IMR-90 (cell line): ENCODE measurements at regions not wholly inside any gene's neighbourhood (a gene's known extent, or its start where the extent isn't known, plus 50 kb on each side); places are given as distances from the start of the nearest gene placed in this dataset.

Experiments used
- ATAC-seq: fragments of 200-7000 bp; cut with Tn5 transposase; 2 replicates; pipeline ENCODE4 v1.9.1; 2020; ENCODE audit warnings: low read depth, mild to moderate bottlenecking, moderate library complexity
- BruUV-seq: library from RNA; stranded (reverse); fragments of 400-500 nt; replicated peaks from 2 replicates; lab custom pipeline; 2021; lab: Mats Ljungman, UMichigan
- CTCF ChIA-PET: fragments of 300-600 bp; formaldehyde crosslinking; extraction: SDS; loops from one replicate; lab custom pipeline; 2021; ENCODE audit warnings: antibody characterized with exemption; lab: Yijun Ruan, JAX
- POLR2A ChIA-PET: fragments of 300-600 bp; sonication (Branson Sonifier 250); formaldehyde crosslinking; loops from one replicate; lab custom pipeline; 2022; ENCODE audit warnings: antibody characterized with exemption; ENCODE audit not compliant: unreplicated experiment; lab: Charles Lee
- DNase-seq: peaks from one replicate; pipeline ENCODE4 v3.0.0; 2013
- H2AFZ ChIP-seq: replicated peaks from 2 replicates; pipeline ENCODE3; 2013; ENCODE audit warnings: low read length, mild to moderate bottlenecking; ENCODE audit not compliant: poor library complexity
- H2AK5ac ChIP-seq: 2 replicates; pipeline ENCODE4 v1.6.1; 2013; ENCODE audit warnings: low read depth, low read length, inconsistent platforms
- H2AK9ac ChIP-seq: replicated peaks from 2 replicates; pipeline ENCODE3; 2013; ENCODE audit warnings: mild to moderate bottlenecking, low read depth, low read length, moderate library complexity; ENCODE audit not compliant: poor library complexity
- H2BK120ac ChIP-seq: 2 replicates; pipeline ENCODE4 v1.6.1; 2013; ENCODE audit warnings: low read depth, low read length, inconsistent platforms
- H2BK15ac ChIP-seq: 3 replicates; pipeline ENCODE4 v1.6.1; 2013; ENCODE audit warnings: low read depth, low read length, inconsistent platforms
- H2BK20ac ChIP-seq: 2 replicates; pipeline ENCODE4 v1.6.1; 2013; ENCODE audit warnings: low read depth, mild to moderate bottlenecking, inconsistent platforms, low read length, moderate library complexity
- H2BK5ac ChIP-seq: 2 replicates; pipeline ENCODE4 v1.6.1; 2013; ENCODE audit warnings: mild to moderate bottlenecking, low read depth, low read length, inconsistent platforms; ENCODE audit not compliant: poor library complexity, severe bottlenecking
- H3K14ac ChIP-seq: replicated peaks from 2 replicates; pipeline ENCODE4 v1.6.1; 2013; ENCODE audit warnings: low read depth, low read length, inconsistent platforms
- H3K18ac ChIP-seq: 2 replicates; pipeline ENCODE4 v1.6.1; 2013; ENCODE audit warnings: low read depth, low read length, control low read depth
- H3K23ac ChIP-seq: 2 replicates; pipeline ENCODE4 v1.6.1; 2013; ENCODE audit warnings: low read depth, low read length, inconsistent platforms
- H3K27ac ChIP-seq: 2 replicates; pipeline ENCODE4 v1.5.1; 2013; ENCODE audit warnings: mild to moderate bottlenecking, control low read depth, low read length; ENCODE audit not compliant: insufficient read depth
- H3K27me3 ChIP-seq: 2 replicates; pipeline ENCODE4 v1.6.1; 2013; ENCODE audit warnings: low read length; ENCODE audit not compliant: control insufficient read depth, insufficient read depth
- H3K36me3 ChIP-seq: 2 replicates; pipeline ENCODE4 v1.6.1; 2013; ENCODE audit warnings: low read length, mixed read lengths; ENCODE audit not compliant: control insufficient read depth, insufficient read depth
- H3K4ac ChIP-seq: 2 replicates; pipeline ENCODE4 v1.6.1; 2013; ENCODE audit warnings: low read depth, low read length, inconsistent platforms
- H3K4me1 ChIP-seq: 2 replicates; pipeline ENCODE4 v1.6.1; 2013; ENCODE audit warnings: low read length, mixed read lengths; ENCODE audit not compliant: control insufficient read depth, insufficient read depth
- H3K4me2 ChIP-seq: 2 replicates; pipeline ENCODE4 v1.6.1; 2013; ENCODE audit warnings: low read depth, mild to moderate bottlenecking, control low read depth, low read length, moderate library complexity
- H3K4me3 ChIP-seq: 2 replicates; pipeline ENCODE4 v1.5.1; 2013; ENCODE audit warnings: low read depth, mild to moderate bottlenecking, control low read depth, low read length, moderate library complexity; ENCODE audit not compliant: insufficient read depth
- H3K56ac ChIP-seq: 2 replicates; pipeline ENCODE4 v1.6.1; 2013; ENCODE audit warnings: low read length, inconsistent platforms; ENCODE audit not compliant: insufficient read depth; ENCODE audit errors: extremely low read depth
- H3K79me1 ChIP-seq, 2 experiments: 2 replicates each; pipeline ENCODE4 v1.6.1; 2013; ENCODE audit warnings: low read length in 2 of 2, inconsistent platforms in 1 of 2, low read depth in 1 of 2
- H3K9ac ChIP-seq: 2 replicates; pipeline ENCODE4 v1.6.1; 2013; ENCODE audit warnings: low read depth, low read length, control low read depth
- H3K9me1 ChIP-seq: 2 replicates; pipeline ENCODE4 v1.6.1; 2013; ENCODE audit warnings: low read length, inconsistent platforms; ENCODE audit not compliant: insufficient read depth
- H3K9me3 ChIP-seq: 2 replicates; pipeline ENCODE4 v1.6.1; 2013; ENCODE audit warnings: low read length; ENCODE audit not compliant: control insufficient read depth, insufficient read depth
- H4K20me1 ChIP-seq: 2 replicates; pipeline ENCODE4 v1.6.1; 2013; ENCODE audit warnings: low read length, inconsistent platforms; ENCODE audit not compliant: insufficient read depth
- H4K5ac ChIP-seq: 2 replicates; pipeline ENCODE4 v1.6.1; 2013; ENCODE audit warnings: mild to moderate bottlenecking, low read depth, low read length, control low read depth
- H4K8ac ChIP-seq, 2 experiments: 2 replicates each; pipeline ENCODE4 v1.6.1; 2013; ENCODE audit warnings: low read depth in 2 of 2, low read length in 2 of 2, control low read depth in 1 of 2, inconsistent platforms in 1 of 2
- H4K91ac ChIP-seq: 2 replicates; pipeline ENCODE4 v1.6.1; 2013; ENCODE audit warnings: low read depth, low read length, inconsistent platforms; ENCODE audit not compliant: insufficient read depth
- BHLHE40 ChIP-seq: fragments of 150-350 bp; IDR thresholded peaks from 2 replicates; pipeline ENCODE4 v1.6.1; 2016; ENCODE audit warnings: mild to moderate bottlenecking, low read depth, low read length
- CEBPB ChIP-seq: IDR thresholded peaks from 2 replicates; pipeline ENCODE4 v1.6.1; 2012; ENCODE audit warnings: low read depth, low read length, improper control_type of control experiment
- CHD1 ChIP-seq: IDR thresholded peaks from 2 replicates; pipeline ENCODE4 v1.6.1; 2012; ENCODE audit warnings: low read depth, low read length, improper control_type of control experiment
- FOS ChIP-seq: fragments of 150-350 bp; IDR thresholded peaks from 2 replicates; pipeline ENCODE4 v1.6.1; 2016; ENCODE audit warnings: low read depth, low read length
- MAFK ChIP-seq: IDR thresholded peaks from 2 replicates; pipeline ENCODE4 v1.6.1; 2012; ENCODE audit warnings: low read depth, low read length, improper control_type of control experiment
- MAZ ChIP-seq: IDR thresholded peaks from 2 replicates; pipeline ENCODE4 v1.6.1; 2012; ENCODE audit warnings: low read depth, mild to moderate bottlenecking, low read length, improper control_type of control experiment, moderate library complexity, borderline replicate concordance
- MXI1 ChIP-seq: IDR thresholded peaks from 2 replicates; pipeline ENCODE4 v1.6.1; 2012; ENCODE audit warnings: low read depth, mild to moderate bottlenecking, low read length, moderate library complexity, borderline replicate concordance
- NFE2L2 ChIP-seq: fragments of 150-350 bp; IDR thresholded peaks from 2 replicates; pipeline ENCODE4 v1.6.1; 2016; ENCODE audit warnings: low read depth, mild to moderate bottlenecking, low read length
- RAD21 ChIP-seq: IDR thresholded peaks from 2 replicates; pipeline ENCODE4 v1.6.1; 2012; ENCODE audit warnings: low read length, improper control_type of control experiment
- RCOR1 ChIP-seq: IDR thresholded peaks from 2 replicates; pipeline ENCODE4 v1.6.1; 2012; ENCODE audit warnings: mild to moderate bottlenecking, low read length, improper control_type of control experiment; ENCODE audit not compliant: insufficient replicate concordance
- RFX5 ChIP-seq: IDR thresholded peaks from 2 replicates; pipeline ENCODE4 v1.8.0; 2012; ENCODE audit warnings: low read depth, mild to moderate bottlenecking, low read length, moderate library complexity
- SMC3 ChIP-seq: fragments of 150-350 bp; IDR thresholded peaks from 2 replicates; pipeline ENCODE4 v1.6.1; 2016; ENCODE audit warnings: low read depth, mild to moderate bottlenecking, antibody characterized with exemption, low read length, moderate library complexity
- WGBS, 2 experiments: methylation state at CpG; one replicate each; pipeline versions ENCODE4 v1.1.5 to v1.1.7; 2013; ENCODE audit warnings: missing lambda C conversion rate in 2 of 2; ENCODE audit not compliant: insufficient read length in 1 of 2; ENCODE audit errors: extremely low coverage in 2 of 2; 5-methylcytosine and 5-hydroxymethylcytosine counted together
- dilution Hi-C: fragments of 300-500 bp; cut with HindIII; formaldehyde crosslinking; loops from one replicate; pipeline ENCODE4 v1.14.3; 2018; ENCODE audit warnings: low sequenced_read_pairs; ENCODE audit not compliant: unreplicated experiment
- in situ Hi-C: fragments of 300-500 bp; cut with MboI; formaldehyde crosslinking; loops from 3 replicates; pipeline ENCODE4 v1.14.3; 2019; ENCODE audit warnings: low sequenced_read_pairs, inconsistent platforms, mixed read lengths
- intact Hi-C: fragments of 100-400 bp; cut with micrococcal nuclease; formaldehyde crosslinking; loops from 2 replicates; pipeline ENCODE4 v1.10.0; 2022
- TF ChIP-seq, protein P1 (sequence below): fragments of 150-350 bp; IDR thresholded peaks from 2 replicates; pipeline ENCODE4 v1.6.1; 2016; ENCODE audit warnings: low read depth, mild to moderate bottlenecking, low read length, moderate library complexity, borderline replicate concordance
- TF ChIP-seq, protein P2 (sequence below): conservative IDR thresholded peaks from 2 replicates; pipeline ENCODE4 v1.5.1; 2012; ENCODE audit warnings: mild to moderate bottlenecking, low read depth, low read length, improper control_type of control experiment
- TF ChIP-seq, protein P3 (sequence below): fragments of 150-350 bp; IDR thresholded peaks from 2 replicates; pipeline ENCODE4 v1.6.1; 2017; ENCODE audit warnings: mild to moderate bottlenecking, antibody characterized with exemption, low read length, low read depth

DNA sequence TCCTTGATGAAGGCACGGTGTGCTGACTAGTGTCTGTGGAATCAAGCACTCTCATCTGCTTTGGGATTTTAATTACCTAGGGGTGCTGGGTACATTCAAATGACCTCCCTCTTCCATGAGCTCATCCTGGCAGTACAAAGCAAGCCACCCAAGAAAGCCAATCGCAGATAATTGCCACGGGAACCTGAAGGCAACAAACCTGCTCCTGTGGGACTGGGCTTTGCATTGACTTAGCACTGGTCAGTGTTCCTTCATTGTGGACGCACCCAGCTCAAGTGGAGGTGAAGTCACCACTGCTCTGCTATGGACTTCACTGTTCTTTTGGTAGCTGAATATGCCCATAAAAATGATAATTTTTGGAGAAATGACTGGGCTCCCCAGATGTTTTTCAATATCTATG lies 261.6 kb upstream of the FERMT1 start:
- no peak for DNase-seq
- H3K4ac ChIP-seq, result no peak overlapping the region
- H3K56ac ChIP-seq, result no peak overlapping the region
- H3K27ac ChIP-seq, result no peak overlapping the region
- no peak overlapping the region for H2AK9ac ChIP-seq
- H2BK5ac ChIP-seq, result no peak overlapping the region
- no peak for ATAC-seq
- H3K4me2 ChIP-seq, result no peak overlapping the region
- TF ChIP-seq, protein P1, sequence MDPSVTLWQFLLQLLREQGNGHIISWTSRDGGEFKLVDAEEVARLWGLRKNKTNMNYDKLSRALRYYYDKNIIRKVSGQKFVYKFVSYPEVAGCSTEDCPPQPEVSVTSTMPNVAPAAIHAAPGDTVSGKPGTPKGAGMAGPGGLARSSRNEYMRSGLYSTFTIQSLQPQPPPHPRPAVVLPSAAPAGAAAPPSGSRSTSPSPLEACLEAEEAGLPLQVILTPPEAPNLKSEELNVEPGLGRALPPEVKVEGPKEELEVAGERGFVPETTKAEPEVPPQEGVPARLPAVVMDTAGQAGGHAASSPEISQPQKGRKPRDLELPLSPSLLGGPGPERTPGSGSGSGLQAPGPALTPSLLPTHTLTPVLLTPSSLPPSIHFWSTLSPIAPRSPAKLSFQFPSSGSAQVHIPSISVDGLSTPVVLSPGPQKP, result no peak
- TF ChIP-seq RAD21 (no peak), SMC3 (no peak), CEBPB (no peak), MAFK (no peak), MXI1 (no peak), MAZ (no peak), NFE2L2 (no peak), CHD1 (no peak), BHLHE40 (no peak), RCOR1 (no peak), FOS (no peak), RFX5 (no peak)
- TF ChIP-seq, protein P2, sequence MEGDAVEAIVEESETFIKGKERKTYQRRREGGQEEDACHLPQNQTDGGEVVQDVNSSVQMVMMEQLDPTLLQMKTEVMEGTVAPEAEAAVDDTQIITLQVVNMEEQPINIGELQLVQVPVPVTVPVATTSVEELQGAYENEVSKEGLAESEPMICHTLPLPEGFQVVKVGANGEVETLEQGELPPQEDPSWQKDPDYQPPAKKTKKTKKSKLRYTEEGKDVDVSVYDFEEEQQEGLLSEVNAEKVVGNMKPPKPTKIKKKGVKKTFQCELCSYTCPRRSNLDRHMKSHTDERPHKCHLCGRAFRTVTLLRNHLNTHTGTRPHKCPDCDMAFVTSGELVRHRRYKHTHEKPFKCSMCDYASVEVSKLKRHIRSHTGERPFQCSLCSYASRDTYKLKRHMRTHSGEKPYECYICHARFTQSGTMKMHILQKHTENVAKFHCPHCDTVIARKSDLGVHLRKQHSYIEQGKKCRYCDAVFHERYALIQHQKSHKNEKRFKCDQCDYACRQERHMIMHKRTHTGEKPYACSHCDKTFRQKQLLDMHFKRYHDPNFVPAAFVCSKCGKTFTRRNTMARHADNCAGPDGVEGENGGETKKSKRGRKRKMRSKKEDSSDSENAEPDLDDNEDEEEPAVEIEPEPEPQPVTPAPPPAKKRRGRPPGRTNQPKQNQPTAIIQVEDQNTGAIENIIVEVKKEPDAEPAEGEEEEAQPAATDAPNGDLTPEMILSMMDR, result no peak
- TF ChIP-seq, protein P3, sequence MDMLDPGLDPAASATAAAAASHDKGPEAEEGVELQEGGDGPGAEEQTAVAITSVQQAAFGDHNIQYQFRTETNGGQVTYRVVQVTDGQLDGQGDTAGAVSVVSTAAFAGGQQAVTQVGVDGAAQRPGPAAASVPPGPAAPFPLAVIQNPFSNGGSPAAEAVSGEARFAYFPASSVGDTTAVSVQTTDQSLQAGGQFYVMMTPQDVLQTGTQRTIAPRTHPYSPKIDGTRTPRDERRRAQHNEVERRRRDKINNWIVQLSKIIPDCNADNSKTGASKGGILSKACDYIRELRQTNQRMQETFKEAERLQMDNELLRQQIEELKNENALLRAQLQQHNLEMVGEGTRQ, result no peak
- H3K9me1 ChIP-seq, result no peaks in the 10 kb centered on the region
- no peak overlapping the region for H4K5ac ChIP-seq
- H3K79me1 ChIP-seq, result no peaks in the 10 kb centered on the region
- no TSS peak for BruUV-seq
- H2AK5ac ChIP-seq, result no peak overlapping the region
- H4K20me1 ChIP-seq, result no peaks in the 10 kb centered on the region
- CTCF ChIA-PET, result no interaction called here
- dilution Hi-C loops (no loop called here), intact Hi-C loops (no loop called here), in situ Hi-C loops (no loop called here)
- H3K18ac ChIP-seq, result no peak overlapping the region
- peaks cover 3% of the 10 kb centered on the region for H3K4me1 ChIP-seq
- no peaks in the 10 kb centered on the region for H3K9me3 ChIP-seq
- no peak overlapping the region for H4K91ac ChIP-seq
- 60% methylated on average over 1 of the region's 4 CpGs; no CpG with 5 or more reads in 1 of the 2 experiments for WGBS, 2 experiments
- no peak overlapping the region for H3K4me3 ChIP-seq
- POLR2A ChIA-PET, result no interaction called here
- no peaks in the 10 kb centered on the region for H3K36me3 ChIP-seq
- no peak overlapping the region for H3K23ac ChIP-seq
- no peaks in the 10 kb centered on the region for H3K27me3 ChIP-seq
- no peak overlapping the region for H3K9ac ChIP-seq
- no peak overlapping the region for H2BK15ac ChIP-seq
- H2AFZ ChIP-seq, result no peak overlapping the region
- H4K8ac ChIP-seq, result no peak overlapping the region
- no peak overlapping the region for H2BK20ac ChIP-seq
- H2BK120ac ChIP-seq, result no peak overlapping the region
- no peak overlapping the region for H3K14ac ChIP-seq
